HEK293 (cell line): ENCODE measurements at regions not wholly inside any gene's neighbourhood (a gene's known extent, or its start where the extent isn't known, plus 50 kb on each side); places are given as distances from the start of the nearest gene placed in this dataset.

ENCODE experiments used
- TF ChIP-seq, protein P1 (sequence below): fragments of 450-650 bp; formaldehyde crosslinking; IDR thresholded peaks from 2 replicates; pipeline ENCODE4 v1.5.1; 2016; ENCODE audit warnings: missing biosample characterization, missing genetic modification characterization
- TF ChIP-seq, protein P2 (sequence below): fragments of 450-650 bp; formaldehyde crosslinking; IDR thresholded peaks from 2 replicates; pipeline ENCODE4 v1.5.1; 2016; ENCODE audit warnings: missing biosample characterization, missing genetic modification characterization

DNA sequence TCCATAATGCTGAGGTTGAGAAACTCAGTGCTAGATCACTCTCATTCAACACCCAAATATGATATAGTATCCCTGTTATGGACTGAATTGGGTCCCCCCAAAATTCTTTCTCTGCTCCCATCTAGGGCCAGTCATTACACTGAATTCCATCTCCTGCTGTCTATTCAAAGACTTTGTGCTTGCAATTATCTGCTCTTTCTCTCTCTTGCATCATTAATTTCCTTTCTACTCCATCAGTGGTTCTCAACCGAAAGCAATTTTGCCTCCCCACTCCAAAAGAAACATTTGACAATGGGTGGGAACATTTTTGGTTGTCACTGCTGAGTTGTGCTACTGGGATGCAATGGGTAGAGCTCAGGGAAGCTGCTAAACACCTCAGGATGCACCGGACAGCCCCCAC, 271.5 kb upstream of the CDYL start:
- TF ChIP-seq, protein P1, sequence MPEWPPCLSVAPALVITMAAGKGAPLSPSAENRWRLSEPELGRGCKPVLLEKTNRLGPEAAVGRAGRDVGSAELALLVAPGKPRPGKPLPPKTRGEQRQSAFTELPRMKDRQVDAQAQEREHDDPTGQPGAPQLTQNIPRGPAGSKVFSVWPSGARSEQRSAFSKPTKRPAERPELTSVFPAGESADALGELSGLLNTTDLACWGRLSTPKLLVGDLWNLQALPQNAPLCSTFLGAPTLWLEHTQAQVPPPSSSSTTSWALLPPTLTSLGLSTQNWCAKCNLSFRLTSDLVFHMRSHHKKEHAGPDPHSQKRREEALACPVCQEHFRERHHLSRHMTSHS (tag by site-specific recombination): no peak
- TF ChIP-seq, protein P2, sequence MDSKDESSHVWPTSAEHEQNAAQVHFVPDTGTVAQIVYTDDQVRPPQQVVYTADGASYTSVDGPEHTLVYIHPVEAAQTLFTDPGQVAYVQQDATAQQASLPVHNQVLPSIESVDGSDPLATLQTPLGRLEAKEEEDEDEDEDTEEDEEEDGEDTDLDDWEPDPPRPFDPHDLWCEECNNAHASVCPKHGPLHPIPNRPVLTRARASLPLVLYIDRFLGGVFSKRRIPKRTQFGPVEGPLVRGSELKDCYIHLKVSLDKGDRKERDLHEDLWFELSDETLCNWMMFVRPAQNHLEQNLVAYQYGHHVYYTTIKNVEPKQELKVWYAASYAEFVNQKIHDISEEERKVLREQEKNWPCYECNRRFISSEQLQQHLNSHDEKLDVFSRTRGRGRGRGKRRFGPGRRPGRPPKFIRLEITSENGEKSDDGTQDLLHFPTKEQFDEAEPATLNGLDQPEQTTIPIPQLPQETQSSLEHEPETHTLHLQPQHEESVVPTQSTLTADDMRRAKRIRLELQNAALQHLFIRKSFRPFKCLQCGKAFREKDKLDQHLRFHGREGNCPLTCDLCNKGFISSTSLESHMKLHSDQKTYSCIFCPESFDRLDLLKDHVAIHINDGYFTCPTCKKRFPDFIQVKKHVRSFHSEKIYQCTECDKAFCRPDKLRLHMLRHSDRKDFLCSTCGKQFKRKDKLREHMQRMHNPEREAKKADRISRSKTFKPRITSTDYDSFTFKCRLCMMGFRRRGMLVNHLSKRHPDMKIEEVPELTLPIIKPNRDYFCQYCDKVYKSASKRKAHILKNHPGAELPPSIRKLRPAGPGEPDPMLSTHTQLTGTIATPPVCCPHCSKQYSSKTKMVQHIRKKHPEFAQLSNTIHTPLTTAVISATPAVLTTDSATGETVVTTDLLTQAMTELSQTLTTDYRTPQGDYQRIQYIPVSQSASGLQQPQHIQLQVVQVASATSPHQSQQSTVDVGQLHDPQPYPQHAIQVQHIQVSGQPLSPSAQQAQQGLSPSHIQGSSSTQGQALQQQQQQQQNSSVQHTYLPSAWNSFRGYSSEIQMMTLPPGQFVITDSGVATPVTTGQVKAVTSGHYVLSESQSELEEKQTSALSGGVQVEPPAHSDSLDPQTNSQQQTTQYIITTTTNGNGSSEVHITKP: no peak
